ENCODE measurements at regions not wholly inside any gene's neighbourhood (a gene's known extent, or its start where the extent isn't known, plus 50 kb on each side); places are given as distances from the start of the nearest gene placed in this dataset.

- WGBS, 3 donors, result 28 to 53% (median 34%) methylated on average over 7 of the region's 7 CpGs
- intact Hi-C loops (cut with DNase I), result loop anchor here in 1 of 2 donors (5.0 kb wide), 2 partner anchors 40 to 95 kb away; no protein-coding TSS in a partner anchor
- TF ChIP-seq, protein P1, sequence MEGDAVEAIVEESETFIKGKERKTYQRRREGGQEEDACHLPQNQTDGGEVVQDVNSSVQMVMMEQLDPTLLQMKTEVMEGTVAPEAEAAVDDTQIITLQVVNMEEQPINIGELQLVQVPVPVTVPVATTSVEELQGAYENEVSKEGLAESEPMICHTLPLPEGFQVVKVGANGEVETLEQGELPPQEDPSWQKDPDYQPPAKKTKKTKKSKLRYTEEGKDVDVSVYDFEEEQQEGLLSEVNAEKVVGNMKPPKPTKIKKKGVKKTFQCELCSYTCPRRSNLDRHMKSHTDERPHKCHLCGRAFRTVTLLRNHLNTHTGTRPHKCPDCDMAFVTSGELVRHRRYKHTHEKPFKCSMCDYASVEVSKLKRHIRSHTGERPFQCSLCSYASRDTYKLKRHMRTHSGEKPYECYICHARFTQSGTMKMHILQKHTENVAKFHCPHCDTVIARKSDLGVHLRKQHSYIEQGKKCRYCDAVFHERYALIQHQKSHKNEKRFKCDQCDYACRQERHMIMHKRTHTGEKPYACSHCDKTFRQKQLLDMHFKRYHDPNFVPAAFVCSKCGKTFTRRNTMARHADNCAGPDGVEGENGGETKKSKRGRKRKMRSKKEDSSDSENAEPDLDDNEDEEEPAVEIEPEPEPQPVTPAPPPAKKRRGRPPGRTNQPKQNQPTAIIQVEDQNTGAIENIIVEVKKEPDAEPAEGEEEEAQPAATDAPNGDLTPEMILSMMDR (IDR thresholded peaks at IDR 0.05), result no peak
- H3K4me3 ChIP-seq, result no peak overlapping the region
- ATAC-seq (peak; percentile 47 to 65 (median 52)), DNase-seq (no peak)
- peaks cover 15% of the 10 kb centered on the region for H3K4me1 ChIP-seq
- H3K9me3 ChIP-seq, result no peaks in the 10 kb centered on the region
- H3K27me3 ChIP-seq (ENCODE audit: insufficient read depth in 3 of 3, low read length in 2 of 3), result no peaks in the 10 kb centered on the region
- H3K36me3 ChIP-seq (ENCODE audit: insufficient read depth in 1 of 2, low read depth in 1 of 2), result peaks cover 0 to 3% of the 10 kb centered on the region in 2 donors
- peak overlapping the region; percentile 87 for H3K27ac ChIP-seq
These were observed 317.5 kb downstream of the TLE1 start for GRCh38 chr9:81371824-81372223.

GRCh38 chr9:81370650-81371049 lies 318.7 kb downstream of the TLE1 start:
- H3K4me3 ChIP-seq, result no peak overlapping the region
- no peaks in the 10 kb centered on the region for H3K27me3 ChIP-seq (ENCODE audit: insufficient read depth in 3 of 3, low read length in 2 of 3)
- ATAC-seq, result no peak
- peaks cover 0 to 3% of the 10 kb centered on the region in 2 donors for H3K36me3 ChIP-seq (ENCODE audit: insufficient read depth in 1 of 2, low read depth in 1 of 2)
- 47 to 83% (median 55%) methylated on average over 7 of the region's 7 CpGs for WGBS, 3 donors
- no peak overlapping the region for H3K27ac ChIP-seq
- peaks cover 15% of the 10 kb centered on the region for H3K4me1 ChIP-seq
- intact Hi-C loops (cut with DNase I), result loop anchor here in 1 of 2 donors (5.0 kb wide), 2 partner anchors 42 to 97 kb away; no protein-coding TSS in a partner anchor
- TF ChIP-seq, protein P1 (IDR thresholded peaks at IDR 0.05), result no peak
- H3K9me3 ChIP-seq, result no peaks in the 10 kb centered on the region
- no peak for DNase-seq

GRCh38 chr9:81370096-81370495 lies 319.3 kb downstream of the TLE1 start:
- intact Hi-C loops (cut with DNase I), result loop anchor here in 1 of 2 donors (5.0 kb wide), 2 partner anchors 42 to 97 kb away; no protein-coding TSS in a partner anchor
- Histone ChIP-seq H3K27me3 (ENCODE audit: insufficient read depth in 3 of 3, low read length in 2 of 3) (no peaks in the 10 kb centered on the region), H3K4me3 (no peak overlapping the region), H3K36me3 (ENCODE audit: insufficient read depth in 1 of 2, low read depth in 1 of 2) (peaks cover 0 to 3% of the 10 kb centered on the region in 2 donors), H3K4me1 (peaks cover 15% of the 10 kb centered on the region), H3K9me3 (no peaks in the 10 kb centered on the region), H3K27ac (no peak overlapping the region)
- 82 to 87% (median 86%) methylated on average over 3 of the region's 3 CpGs for WGBS, 3 donors
- ATAC-seq (no peak), DNase-seq (no peak)
- TF ChIP-seq, protein P1 (IDR thresholded peaks at IDR 0.05), result no peak

DNA sequence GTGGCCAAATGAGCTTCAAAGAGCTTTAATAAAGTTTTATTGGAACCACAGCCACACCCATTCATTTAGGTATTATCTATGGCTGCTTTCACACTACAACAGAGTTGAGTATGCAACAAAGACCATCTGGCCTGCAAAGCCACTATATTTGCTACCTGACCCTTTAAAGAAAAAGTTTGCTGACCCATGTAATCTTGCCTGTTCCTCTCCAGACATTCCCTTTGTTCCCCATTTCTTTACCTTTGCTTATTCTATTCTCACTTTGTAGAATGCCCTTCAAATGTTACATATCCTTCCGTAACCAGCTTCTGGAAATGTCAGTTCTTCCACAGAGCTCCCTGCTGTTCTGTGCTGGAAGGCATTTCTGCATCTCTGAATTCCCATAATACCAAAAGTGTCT lies 320.2 kb downstream of the TLE1 start:
- no peak overlapping the region for H3K4me3 ChIP-seq
- ATAC-seq, result no peak

More for the DNA sequence above, 320.2 kb downstream of the TLE1 start:
- Histone ChIP-seq H3K27ac (no peak overlapping the region), H3K9me3 (no peaks in the 10 kb centered on the region), H3K27me3 (ENCODE audit: insufficient read depth in 3 of 3, low read length in 2 of 3) (no peaks in the 10 kb centered on the region), H3K36me3 (ENCODE audit: insufficient read depth in 1 of 2, low read depth in 1 of 2) (peaks cover 0 to 3% of the 10 kb centered on the region in 2 donors), H3K4me1 (peaks cover 15% of the 10 kb centered on the region)
- TF ChIP-seq, protein P1 (IDR thresholded peaks at IDR 0.05), result no peak
- WGBS, 3 donors, result 96 to 98% (median 97%) methylated on average over 1 of the region's 1 CpG
- DNase-seq, result no peak
- intact Hi-C loops (cut with DNase I), result no loop called here
